Activated CD8-positive, alpha-beta T cell treated with anti-CD3 and anti-CD28 coated beads, Interleukin-2, amount 10 ng/mL, durations not matched to agents 7 days and 5 days (primary cell): ENCODE measurements at regions not wholly inside any gene's neighbourhood (a gene's known extent, or its start where the extent isn't known, plus 50 kb on each side); places are given as distances from the start of the nearest gene placed in this dataset.
"Not testable (repeated sequence)": the region's sequence is repeated elsewhere in the genome, so short reads cannot be mapped to it uniquely, and the experiment has no call there.

Experiments used
- ATAC-seq: fragments of 150-1000 bp; cut with Tn5 transposase; one replicate; pipeline ENCODE4 v1.10.0; 2021; ENCODE audit warnings: moderate library complexity
- CTCF ChIA-PET: fragments of 350-600 bp; sonication (Branson Sonifier 250); formaldehyde crosslinking; loops from one replicate; lab custom pipeline; 2021; ENCODE audit warnings: antibody characterized with exemption; lab: Charles Lee
- POLR2A ChIA-PET: fragments of 350-600 bp; sonication (Branson Sonifier 250); formaldehyde crosslinking; loops from one replicate; lab custom pipeline; 2021; ENCODE audit warnings: antibody characterized with exemption; lab: Charles Lee
- DNase-seq: peaks from one replicate; pipeline ENCODE4 v3.0.0-alpha.2; 2020
- H3K27ac Mint-ChIP-seq: one replicate; pipeline ENCODE4 v1.8.0; 2021; ENCODE audit warnings: mild to moderate bottlenecking, mixed read lengths
- H3K27me3 Mint-ChIP-seq: one replicate; pipeline ENCODE4 v1.8.0; 2021; ENCODE audit warnings: low read depth, mixed read lengths
- H3K36me3 Mint-ChIP-seq: one replicate; pipeline ENCODE4 v1.8.0; 2021; ENCODE audit warnings: low read depth, mixed read lengths
- H3K4me1 Mint-ChIP-seq: one replicate; pipeline ENCODE4 v1.8.0; 2021; ENCODE audit warnings: low read depth, mixed read lengths
- H3K4me3 Mint-ChIP-seq: one replicate; pipeline ENCODE4 v1.8.0; 2021; ENCODE audit warnings: mild to moderate bottlenecking, mixed read lengths
- H3K9me3 Mint-ChIP-seq: one replicate; pipeline ENCODE4 v1.8.0; 2022; ENCODE audit warnings: mixed read lengths; ENCODE audit not compliant: insufficient read depth

DNA sequence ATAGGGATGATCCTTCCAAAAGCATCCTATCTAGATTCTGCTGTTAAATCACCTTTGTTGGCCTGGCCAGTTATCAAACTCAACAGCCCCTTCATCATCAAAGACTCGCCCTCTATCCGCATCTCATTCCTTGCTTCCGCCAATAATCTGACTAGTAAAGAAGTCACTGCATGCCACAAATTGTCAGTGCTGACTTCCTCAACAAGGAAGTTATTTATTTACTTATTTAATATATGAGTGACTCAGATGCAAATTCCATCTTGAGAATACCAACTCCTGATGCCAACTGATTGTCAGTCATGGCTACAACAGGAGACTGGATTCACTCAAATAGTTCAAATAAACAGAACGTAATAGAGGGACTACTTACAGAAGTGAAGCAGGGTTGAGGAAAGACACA lies 283.8 kb downstream of the TRIML1 start:
- POLR2A ChIA-PET, result no interaction called here
- DNase-seq, result no peak
- Mint-ChIP-seq H3K9me3 (no peaks in the 10 kb centered on the region), H3K4me3 (no peak overlapping the region), H3K27ac (no peak overlapping the region), H3K36me3 (no peaks in the 10 kb centered on the region), H3K27me3 (no peaks in the 10 kb centered on the region), H3K4me1 (no peaks in the 10 kb centered on the region)
- CTCF ChIA-PET, result no interaction called here
- no peak for ATAC-seq

DNA sequence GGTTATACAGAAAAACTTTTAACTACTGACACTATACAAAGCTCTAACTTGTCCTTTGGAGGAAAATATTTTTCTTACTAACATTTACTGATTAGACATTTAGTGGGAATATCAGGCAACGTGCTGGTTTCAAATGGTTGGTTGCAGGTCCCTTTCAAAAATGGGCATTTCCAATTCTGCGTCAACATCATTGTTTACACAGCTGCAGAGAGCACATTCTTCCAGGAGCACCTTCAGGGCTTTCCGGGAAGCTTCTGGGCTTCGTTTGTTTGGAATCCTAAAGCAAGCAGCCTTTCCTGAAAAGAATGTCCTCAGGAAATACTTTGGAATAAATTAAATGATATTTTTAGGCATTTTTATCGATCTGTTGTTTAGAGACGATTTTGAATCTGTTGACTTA lies 289.7 kb downstream of the TRIML1 start:
- H3K9me3 Mint-ChIP-seq, result peaks cover 8% of the 10 kb centered on the region
- no peak overlapping the region for H3K4me3 Mint-ChIP-seq
- no peak overlapping the region for H3K27ac Mint-ChIP-seq
- CTCF ChIA-PET, result no interaction called here
- H3K36me3 Mint-ChIP-seq, result no peaks in the 10 kb centered on the region
- ATAC-seq (no peak), DNase-seq (no peak)
- no peaks in the 10 kb centered on the region for H3K4me1 Mint-ChIP-seq
- POLR2A ChIA-PET, result no interaction called here
- no peaks in the 10 kb centered on the region for H3K27me3 Mint-ChIP-seq

DNA sequence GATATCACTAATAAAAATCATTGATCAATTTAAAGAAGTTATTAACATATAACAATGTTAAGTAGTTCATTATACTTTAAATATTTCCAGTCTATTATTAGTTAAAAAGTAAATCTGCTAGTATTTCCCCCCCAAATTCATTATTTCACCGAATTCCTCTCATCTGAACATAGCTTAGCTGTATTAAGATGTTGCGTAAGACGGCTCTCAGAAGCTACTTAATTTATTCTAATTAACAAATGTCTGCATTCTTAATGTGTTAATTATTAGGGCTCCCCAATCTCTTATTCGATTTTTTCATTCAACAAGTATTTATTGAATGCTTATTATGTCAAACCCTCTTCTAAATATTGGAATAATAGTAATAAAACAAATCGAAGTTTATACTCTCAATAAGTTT lies 290.7 kb downstream of the TRIML1 start:
- DNase-seq (no peak), ATAC-seq (no peak)
- Mint-ChIP-seq H3K36me3 (no peaks in the 10 kb centered on the region), H3K9me3 (peaks cover 13% of the 10 kb centered on the region), H3K4me1 (no peaks in the 10 kb centered on the region), H3K27me3 (no peaks in the 10 kb centered on the region), H3K27ac (no peak overlapping the region), H3K4me3 (no peak overlapping the region)
- POLR2A ChIA-PET, result no interaction called here
- CTCF ChIA-PET, result no interaction called here

DNA sequence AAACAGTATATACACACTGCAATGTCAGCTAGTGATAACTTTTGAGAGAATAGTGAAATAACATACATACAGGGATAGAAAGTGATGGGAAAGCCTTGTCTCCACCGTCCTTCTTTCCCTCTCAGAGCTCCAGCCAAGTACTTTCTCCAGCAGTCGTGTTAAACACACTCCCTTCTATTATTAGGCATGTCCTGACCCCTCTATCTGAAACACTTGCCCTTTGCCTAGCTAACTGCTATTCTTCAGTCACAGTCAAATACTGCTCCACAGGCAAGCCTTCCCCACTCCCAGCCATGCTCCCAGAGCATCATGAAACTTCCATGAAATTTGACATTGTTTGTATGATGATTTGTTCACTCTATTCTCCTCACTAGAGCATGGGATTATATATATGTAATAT lies 291.1 kb downstream of the TRIML1 start:
- ATAC-seq, result no peak
- CTCF ChIA-PET, result no interaction called here
- H3K27me3 Mint-ChIP-seq, result no peaks in the 10 kb centered on the region

DNA sequence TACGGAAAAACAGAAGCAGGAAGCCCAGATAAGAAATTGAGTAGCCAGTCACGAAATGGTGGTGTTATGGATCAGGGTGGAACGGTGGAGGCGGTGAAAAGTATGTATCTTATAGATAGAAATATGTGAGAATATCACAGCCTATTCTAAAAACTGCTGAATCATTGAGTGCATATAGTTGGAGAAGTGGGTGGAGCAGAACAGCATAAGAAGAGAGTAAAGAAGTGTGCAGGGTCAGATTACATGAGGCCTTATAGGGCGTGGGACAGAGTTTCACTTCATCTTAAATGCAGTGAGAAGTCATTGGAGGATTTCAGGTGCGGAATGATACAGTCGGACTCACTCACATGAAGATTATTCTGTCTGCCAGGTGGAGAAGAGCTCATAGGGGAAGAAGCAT lies 293.1 kb downstream of the TRIML1 start:
- DNase-seq, result no peak
- ATAC-seq, result no peak
- no peaks in the 10 kb centered on the region for H3K4me1 Mint-ChIP-seq
- no peak overlapping the region for H3K4me3 Mint-ChIP-seq
- H3K27ac Mint-ChIP-seq, result no peak overlapping the region
- ChIA-PET CTCF (no interaction called here), POLR2A (no interaction called here)
- no peaks in the 10 kb centered on the region for H3K27me3 Mint-ChIP-seq
- H3K36me3 Mint-ChIP-seq, result no peaks in the 10 kb centered on the region
- peaks cover 13% of the 10 kb centered on the region for H3K9me3 Mint-ChIP-seq

More for the DNA sequence above, 291.1 kb downstream of the TRIML1 start:
- Mint-ChIP-seq H3K36me3 (no peaks in the 10 kb centered on the region), H3K4me1 (no peaks in the 10 kb centered on the region), H3K4me3 (no peak overlapping the region), H3K27ac (no peak overlapping the region), H3K9me3 (peaks cover 13% of the 10 kb centered on the region)
- no peak for DNase-seq
- POLR2A ChIA-PET, result no interaction called here

DNA sequence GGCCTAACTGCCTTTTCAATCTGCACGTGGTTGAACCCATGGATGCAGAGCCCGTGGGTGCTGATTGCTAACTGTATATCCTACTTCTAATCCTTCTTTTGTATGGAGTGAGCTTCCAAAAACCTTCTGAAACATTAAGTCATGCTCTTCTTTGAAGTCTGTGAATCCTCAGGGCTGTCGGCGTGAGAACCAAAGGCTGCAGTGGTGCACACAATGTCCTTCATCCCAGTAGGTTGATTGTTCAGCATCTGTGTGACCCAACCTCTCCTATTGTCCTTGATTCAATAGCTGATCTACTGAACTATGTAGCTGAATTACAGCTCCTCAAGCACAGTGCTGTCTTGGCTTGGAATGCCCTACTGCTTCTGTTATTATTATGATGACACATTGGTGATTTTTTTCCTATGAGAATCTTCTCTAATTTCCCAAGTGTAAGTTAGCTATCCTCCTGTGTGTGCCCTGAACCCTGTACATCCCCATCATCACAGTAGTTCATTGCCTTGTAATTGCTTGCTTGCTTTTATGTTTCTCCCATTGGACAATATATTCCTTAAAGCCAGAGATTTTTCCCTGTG lies 294.6 kb downstream of the TRIML1 start:
- no peak for DNase-seq
- H3K36me3 Mint-ChIP-seq, result no peaks in the 10 kb centered on the region
- ChIA-PET CTCF (no interaction called here), POLR2A (no interaction called here)
- no peaks in the 10 kb centered on the region for H3K27me3 Mint-ChIP-seq
- peaks cover 19% of the 10 kb centered on the region for H3K9me3 Mint-ChIP-seq
- no peaks in the 10 kb centered on the region for H3K4me1 Mint-ChIP-seq
- no peak overlapping the region for H3K4me3 Mint-ChIP-seq
- ATAC-seq, result no peak
- H3K27ac Mint-ChIP-seq, result no peak overlapping the region

DNA sequence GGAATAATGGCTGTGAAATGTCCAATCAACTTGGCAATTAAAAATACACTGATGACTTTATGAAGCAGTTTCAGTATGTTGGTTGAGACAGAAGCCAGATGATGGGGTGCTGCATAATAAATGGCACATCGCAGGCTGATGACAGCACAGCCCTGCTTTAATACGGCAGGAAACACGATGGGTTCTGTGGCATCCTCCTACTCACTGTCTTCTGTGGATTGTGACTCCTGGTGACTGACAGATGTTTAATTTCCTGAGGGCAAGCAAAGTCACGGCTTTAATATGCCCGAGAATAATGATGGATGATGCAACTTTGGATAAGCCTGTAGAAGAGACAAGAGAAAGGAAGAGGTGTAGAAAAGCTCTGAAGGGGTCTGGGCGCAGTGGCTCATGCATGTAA lies 295.4 kb downstream of the TRIML1 start:
- no peak overlapping the region for H3K27ac Mint-ChIP-seq
- H3K4me3 Mint-ChIP-seq, result no peak overlapping the region
- ATAC-seq (no peak), DNase-seq (no peak)
- H3K9me3 Mint-ChIP-seq, result peaks cover 19% of the 10 kb centered on the region
- H3K36me3 Mint-ChIP-seq, result no peaks in the 10 kb centered on the region
- ChIA-PET POLR2A (no interaction called here), CTCF (no interaction called here)
- no peaks in the 10 kb centered on the region for H3K4me1 Mint-ChIP-seq
- H3K27me3 Mint-ChIP-seq, result no peaks in the 10 kb centered on the region

DNA sequence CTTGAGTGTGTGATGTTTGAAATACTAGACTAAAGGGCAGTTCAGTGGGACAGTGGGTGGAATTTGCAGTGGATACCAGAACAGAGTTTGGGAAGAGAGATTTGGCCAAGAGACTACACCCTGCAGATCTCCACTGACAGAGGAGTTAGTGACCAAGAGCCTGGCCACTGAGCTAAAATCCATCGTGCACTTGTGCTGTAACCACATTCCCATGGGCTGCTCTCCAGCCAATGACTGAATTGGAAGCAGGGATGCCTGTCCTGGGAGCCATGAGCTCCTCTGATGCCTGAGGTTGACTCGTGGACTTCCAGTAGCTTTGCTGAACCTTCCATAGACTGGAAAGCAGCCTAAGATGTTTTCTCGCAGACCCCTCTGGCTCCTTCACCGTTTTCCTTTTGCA lies 296.1 kb downstream of the TRIML1 start:
- POLR2A ChIA-PET, result no interaction called here
- H3K36me3 Mint-ChIP-seq, result no peaks in the 10 kb centered on the region
- DNase-seq, result no peak
- no peak for ATAC-seq
- H3K9me3 Mint-ChIP-seq, result peaks cover 19% of the 10 kb centered on the region
- H3K27ac Mint-ChIP-seq, result no peak overlapping the region
- no peaks in the 10 kb centered on the region for H3K27me3 Mint-ChIP-seq
- CTCF ChIA-PET, result no interaction called here
- H3K4me1 Mint-ChIP-seq, result no peaks in the 10 kb centered on the region
- H3K4me3 Mint-ChIP-seq, result no peak overlapping the region

DNA sequence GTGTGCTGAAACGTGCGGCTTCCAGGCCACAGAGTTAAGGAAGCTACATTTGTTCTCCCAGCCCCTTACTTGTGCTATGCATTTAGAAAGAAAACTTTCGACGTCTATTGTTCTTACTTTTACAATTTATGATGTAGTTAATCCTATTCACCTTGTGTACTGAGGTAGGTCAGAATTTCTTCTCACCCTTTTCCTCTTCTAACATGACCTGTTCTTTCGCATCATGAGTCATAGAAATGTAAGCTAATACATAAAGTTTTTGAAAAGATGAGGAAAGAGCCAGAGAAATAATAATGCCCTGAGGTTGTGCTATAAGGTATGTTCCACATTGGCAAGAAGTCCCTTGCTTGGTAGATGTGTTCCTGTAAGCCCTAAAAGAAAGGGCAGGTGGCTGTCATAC lies 298.3 kb downstream of the TRIML1 start:
- H3K36me3 Mint-ChIP-seq, result no peaks in the 10 kb centered on the region
- peaks cover 13% of the 10 kb centered on the region for H3K9me3 Mint-ChIP-seq
- DNase-seq (no peak), ATAC-seq (no peak)
- H3K4me1 Mint-ChIP-seq, result no peaks in the 10 kb centered on the region
- ChIA-PET CTCF (no interaction called here), POLR2A (no interaction called here)
- H3K27ac Mint-ChIP-seq, result no peak overlapping the region
- H3K4me3 Mint-ChIP-seq, result no peak overlapping the region
- H3K27me3 Mint-ChIP-seq, result no peaks in the 10 kb centered on the region

DNA sequence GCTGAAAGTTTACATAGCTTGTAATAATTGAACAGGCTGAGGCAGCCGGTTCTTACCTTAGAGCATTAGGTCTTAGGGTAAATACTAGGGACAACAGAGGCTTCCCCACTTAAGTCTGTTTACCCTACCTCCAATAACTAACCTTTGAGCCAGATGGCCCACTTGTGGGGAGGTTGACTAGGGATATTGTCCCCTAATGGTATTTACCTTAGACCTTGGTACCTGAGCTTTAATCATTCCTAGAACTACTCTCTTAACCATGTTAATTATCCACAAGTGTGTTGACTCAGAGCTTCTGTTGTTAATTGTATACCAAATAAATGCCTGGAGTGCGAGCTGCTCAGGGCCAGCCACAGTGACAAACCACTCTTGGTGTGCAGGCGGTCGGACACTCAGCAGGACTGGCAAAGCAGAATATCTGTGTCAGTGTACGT lies 299.2 kb downstream of the TRIML1 start:
- ATAC-seq, H3K27ac Mint-ChIP-seq, H3K4me1 Mint-ChIP-seq, H3K4me3 Mint-ChIP-seq, DNase-seq, H3K36me3 Mint-ChIP-seq, CTCF ChIA-PET, H3K27me3 Mint-ChIP-seq, POLR2A ChIA-PET: not testable (repeated sequence)
- H3K9me3 Mint-ChIP-seq, result peaks cover 13% of the 10 kb centered on the region

DNA sequence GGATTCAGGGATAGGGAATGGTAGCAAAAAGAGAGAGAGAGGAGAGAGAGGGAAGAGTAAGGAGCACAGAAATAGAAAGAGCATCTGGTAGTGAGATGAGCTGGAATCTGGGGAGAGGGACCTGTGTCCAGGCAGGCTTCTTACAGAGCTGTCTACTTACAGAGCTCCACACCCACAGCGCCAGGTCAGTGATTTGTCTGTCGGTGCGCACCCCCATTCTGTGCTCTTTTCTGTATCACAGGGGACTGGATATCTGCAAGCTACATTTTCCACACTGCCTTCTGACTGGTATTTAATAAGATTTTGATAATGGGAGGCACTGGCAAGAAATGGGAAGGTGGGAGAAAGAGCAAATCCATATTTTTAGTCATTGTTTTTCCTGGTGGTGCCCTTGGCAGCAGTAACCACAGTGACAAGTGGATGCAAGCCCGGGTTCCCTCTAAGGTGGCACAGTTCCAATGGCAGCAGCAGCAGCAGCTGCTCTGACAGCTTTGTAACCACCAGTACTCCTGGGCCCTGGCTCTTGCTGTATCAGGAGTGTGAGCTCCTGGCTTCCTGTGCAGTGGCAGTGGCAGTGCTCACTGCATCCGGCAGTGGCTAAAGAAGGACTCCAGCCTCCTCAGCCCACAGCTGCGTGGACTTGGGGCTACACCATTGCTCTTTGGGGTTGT lies 300.5 kb downstream of the TRIML1 start:
- H3K27me3 Mint-ChIP-seq, result no peaks in the 10 kb centered on the region
- DNase-seq (no peak), ATAC-seq (no peak)
- no peaks in the 10 kb centered on the region for H3K36me3 Mint-ChIP-seq
- CTCF ChIA-PET, result no interaction called here
- H3K4me3 Mint-ChIP-seq, result no peak overlapping the region
- H3K4me1 Mint-ChIP-seq, result no peaks in the 10 kb centered on the region
- H3K27ac Mint-ChIP-seq, result no peak overlapping the region
- POLR2A ChIA-PET, result no interaction called here
- peaks cover 7% of the 10 kb centered on the region for H3K9me3 Mint-ChIP-seq

DNA sequence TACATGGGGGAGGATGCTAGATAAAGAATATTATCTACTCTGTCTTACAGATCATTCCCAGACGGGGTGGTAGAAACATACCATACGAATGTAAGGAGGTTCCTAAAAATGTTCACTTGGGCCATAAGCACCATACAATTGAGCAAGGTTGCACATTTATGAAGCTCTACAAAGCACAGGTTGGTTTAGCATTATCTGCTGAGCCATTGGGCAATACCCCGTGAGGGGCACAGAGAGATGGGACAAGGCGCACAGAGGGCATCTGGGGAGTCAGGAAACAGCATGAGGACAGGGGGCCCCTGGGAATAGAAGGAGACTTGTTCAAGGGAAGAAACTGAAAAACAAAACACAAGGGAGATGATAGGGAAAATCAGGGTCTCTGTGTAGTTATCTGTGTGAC lies 305.3 kb downstream of the TRIML1 start:
- no peak for ATAC-seq
- H3K4me1 Mint-ChIP-seq, result no peaks in the 10 kb centered on the region
- no peak overlapping the region for H3K4me3 Mint-ChIP-seq
- no peak for DNase-seq
- H3K27ac Mint-ChIP-seq, result no peak overlapping the region
- H3K36me3 Mint-ChIP-seq, result no peaks in the 10 kb centered on the region
- no peaks in the 10 kb centered on the region for H3K27me3 Mint-ChIP-seq
- POLR2A ChIA-PET, result no interaction called here
- no peaks in the 10 kb centered on the region for H3K9me3 Mint-ChIP-seq
- CTCF ChIA-PET, result no interaction called here

DNA sequence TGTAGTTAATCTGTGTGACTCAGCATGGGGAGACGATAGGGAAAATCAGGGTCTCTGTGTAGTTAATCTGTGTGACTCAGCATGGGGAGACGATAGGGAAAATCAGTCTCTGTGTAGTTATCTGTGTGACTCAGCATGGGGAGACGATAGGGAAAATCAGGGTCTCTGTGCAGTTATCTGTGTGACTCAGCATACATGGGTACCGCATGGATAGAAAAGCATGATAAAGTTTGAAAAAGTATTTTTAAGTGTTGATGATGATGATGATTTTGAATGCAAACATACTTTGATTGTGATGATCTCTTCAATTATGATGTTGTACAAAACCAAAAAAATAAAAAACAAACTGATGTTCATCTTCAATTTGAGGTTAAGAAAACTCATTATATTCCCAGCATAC lies 309.8 kb downstream of the TRIML1 start:
- H3K4me3 Mint-ChIP-seq, H3K4me1 Mint-ChIP-seq, DNase-seq, CTCF ChIA-PET, H3K36me3 Mint-ChIP-seq, H3K27me3 Mint-ChIP-seq, POLR2A ChIA-PET, H3K27ac Mint-ChIP-seq, ATAC-seq, H3K9me3 Mint-ChIP-seq: not testable (repeated sequence)
